ENCODE measurements at regions not wholly inside any gene's neighbourhood (a gene's known extent, or its start where the extent isn't known, plus 50 kb on each side); places are given as distances from the start of the nearest gene placed in this dataset.

GRCh38 chr9:11902610-11903009 is 790.6 kb upstream of the TYRP1 start:
- TF ChIP-seq CTCF (IDR thresholded peaks at IDR 0.05): no peak
- intact Hi-C loops (cut with micrococcal nuclease): no loop called here
- CTCF ChIA-PET: no interaction called here
- POLR2A ChIA-PET: no interaction called here
- ATAC-seq (no peak), DNase-seq (no peak)
- Mint-ChIP-seq H3K36me3 (ENCODE audit: low read depth) (no peaks in the 10 kb centered on the region), H3K27me3 (no peaks in the 10 kb centered on the region), H3K4me1 (ENCODE audit: low read depth) (no peaks in the 10 kb centered on the region), H3K27ac (no peak overlapping the region), H3K4me3 (no peak overlapping the region), H3K9me3 (peaks cover 21% of the 10 kb centered on the region)

- intact Hi-C loops (cut with micrococcal nuclease): no loop called here
- CTCF ChIA-PET: no interaction called here
- H3K36me3 Mint-ChIP-seq (ENCODE audit: low read depth): no peaks in the 10 kb centered on the region
- no peak overlapping the region for H3K27ac Mint-ChIP-seq
- peaks cover 5% of the 10 kb centered on the region for H3K9me3 Mint-ChIP-seq
- H3K4me1 Mint-ChIP-seq (ENCODE audit: low read depth): no peaks in the 10 kb centered on the region
- H3K27me3 Mint-ChIP-seq: no peaks in the 10 kb centered on the region
- DNase-seq (no peak), ATAC-seq (no peak)
- TF ChIP-seq CTCF (IDR thresholded peaks at IDR 0.05): no peak
- H3K4me3 Mint-ChIP-seq: no peak overlapping the region
- POLR2A ChIA-PET: no interaction called here
These were observed 777.5 kb upstream of the TYRP1 start for GRCh38 chr9:11915699-11916098.

- ATAC-seq (no peak), DNase-seq (no peak)
- no peak for TF ChIP-seq CTCF (IDR thresholded peaks at IDR 0.05)
- Mint-ChIP-seq H3K9me3 (peaks cover 20% of the 10 kb centered on the region), H3K27me3 (no peaks in the 10 kb centered on the region), H3K4me3 (no peak overlapping the region), H3K4me1 (ENCODE audit: low read depth) (no peaks in the 10 kb centered on the region), H3K36me3 (ENCODE audit: low read depth) (no peaks in the 10 kb centered on the region), H3K27ac (no peak overlapping the region)
- intact Hi-C loops (cut with micrococcal nuclease): no loop called here
- CTCF ChIA-PET: no interaction called here
- POLR2A ChIA-PET: no interaction called here
These were observed 764.3 kb upstream of the TYRP1 start for GRCh38 chr9:11928871-11929321.

- H3K27ac Mint-ChIP-seq: no peak overlapping the region
- intact Hi-C loops (cut with micrococcal nuclease): no loop called here
These were observed 762.1 kb upstream of the TYRP1 start for GRCh38 chr9:11931109-11931508.

GRCh38 chr9:11931751-11932150 is 761.4 kb upstream of the TYRP1 start:
- TF ChIP-seq CTCF (IDR thresholded peaks at IDR 0.05): no peak
- Mint-ChIP-seq H3K27me3 (no peaks in the 10 kb centered on the region), H3K9me3 (peaks cover 28% of the 10 kb centered on the region), H3K27ac (no peak overlapping the region), H3K36me3 (ENCODE audit: low read depth) (no peaks in the 10 kb centered on the region), H3K4me3 (no peak overlapping the region), H3K4me1 (ENCODE audit: low read depth) (no peaks in the 10 kb centered on the region)
- DNase-seq (no peak), ATAC-seq (no peak)
- ChIA-PET POLR2A (no interaction called here), CTCF (no interaction called here)
- intact Hi-C loops (cut with micrococcal nuclease): no loop called here

More at GRCh38 chr9:11931109-11931508, 762.1 kb upstream of the TYRP1 start:
- no peak for TF ChIP-seq CTCF (IDR thresholded peaks at IDR 0.05)
- Mint-ChIP-seq H3K4me1 (ENCODE audit: low read depth) (no peaks in the 10 kb centered on the region), H3K36me3 (ENCODE audit: low read depth) (no peaks in the 10 kb centered on the region), H3K9me3 (peaks cover 23% of the 10 kb centered on the region), H3K4me3 (no peak overlapping the region), H3K27me3 (no peaks in the 10 kb centered on the region)
- DNase-seq (no peak), ATAC-seq (no peak)
- ChIA-PET POLR2A (no interaction called here), CTCF (no interaction called here)

Measured in activated CD8-positive, alpha-beta T cell treated with anti-CD3 and anti-CD28 coated beads for 36 hours (primary cell).